H1 (cell line): ENCODE measurements at regions not wholly inside any gene's neighbourhood (a gene's known extent, or its start where the extent isn't known, plus 50 kb on each side); places are given as distances from the start of the nearest gene placed in this dataset.

Source experiments
- EGR1 ChIP-seq: IDR thresholded peaks from 2 replicates; pipeline ENCODE4 v1.6.1; 2011; ENCODE audit warnings: low read depth, low read length, borderline replicate concordance
- FOSL1 ChIP-seq: IDR thresholded peaks from 2 replicates; pipeline ENCODE4 v1.6.1; 2011; ENCODE audit warnings: mild to moderate bottlenecking, low read depth, low read length, moderate library complexity; ENCODE audit not compliant: insufficient read depth
- SAP30 ChIP-seq: fragments of 300-600 bp; sonication (generic); IDR thresholded peaks from 2 replicates; pipeline ENCODE4 v1.7.1; 2012; ENCODE audit warnings: low read length, moderate library complexity, mild to moderate bottlenecking, inconsistent platforms; ENCODE audit not compliant: insufficient read depth, insufficient replicate concordance
- SIN3A ChIP-seq, 2 experiments: IDR thresholded peaks in 1 of 2; conservative IDR thresholded peaks in 1 of 2; 2 replicates each; pipeline ENCODE4 v1.6.1; 2011 to 2012; ENCODE audit warnings: low read length in 2 of 2, improper control_type of control experiment in 1 of 2, low read depth in 1 of 2, mild to moderate bottlenecking in 1 of 2

- TF ChIP-seq EGR1 (no peak), FOSL1 (no peak), SIN3A (conservative IDR thresholded peaks at IDR 0.05 in 1 of 2, IDR thresholded peaks at IDR 0.05 in 1 of 2; ENCODE audit: low read depth in 1 of 2, low read length in 2 of 2) (no peak), SAP30 (no peak)
Observed at GRCh38 chr11:107092667-107093066, 74.4 kb upstream of the GUCY1A2 start.
